NCI-H1436 treated with DMSO at 0.1 percent for 48 hours (cell line): ENCODE measurements at regions not wholly inside any gene's neighbourhood (a gene's known extent, or its start where the extent isn't known, plus 50 kb on each side); places are given as distances from the start of the nearest gene placed in this dataset.

Experiments
- DNase-seq: peaks from one replicate; lab custom pipeline; 2025; lab: John Stamatoyannopoulos, UW

DNA sequence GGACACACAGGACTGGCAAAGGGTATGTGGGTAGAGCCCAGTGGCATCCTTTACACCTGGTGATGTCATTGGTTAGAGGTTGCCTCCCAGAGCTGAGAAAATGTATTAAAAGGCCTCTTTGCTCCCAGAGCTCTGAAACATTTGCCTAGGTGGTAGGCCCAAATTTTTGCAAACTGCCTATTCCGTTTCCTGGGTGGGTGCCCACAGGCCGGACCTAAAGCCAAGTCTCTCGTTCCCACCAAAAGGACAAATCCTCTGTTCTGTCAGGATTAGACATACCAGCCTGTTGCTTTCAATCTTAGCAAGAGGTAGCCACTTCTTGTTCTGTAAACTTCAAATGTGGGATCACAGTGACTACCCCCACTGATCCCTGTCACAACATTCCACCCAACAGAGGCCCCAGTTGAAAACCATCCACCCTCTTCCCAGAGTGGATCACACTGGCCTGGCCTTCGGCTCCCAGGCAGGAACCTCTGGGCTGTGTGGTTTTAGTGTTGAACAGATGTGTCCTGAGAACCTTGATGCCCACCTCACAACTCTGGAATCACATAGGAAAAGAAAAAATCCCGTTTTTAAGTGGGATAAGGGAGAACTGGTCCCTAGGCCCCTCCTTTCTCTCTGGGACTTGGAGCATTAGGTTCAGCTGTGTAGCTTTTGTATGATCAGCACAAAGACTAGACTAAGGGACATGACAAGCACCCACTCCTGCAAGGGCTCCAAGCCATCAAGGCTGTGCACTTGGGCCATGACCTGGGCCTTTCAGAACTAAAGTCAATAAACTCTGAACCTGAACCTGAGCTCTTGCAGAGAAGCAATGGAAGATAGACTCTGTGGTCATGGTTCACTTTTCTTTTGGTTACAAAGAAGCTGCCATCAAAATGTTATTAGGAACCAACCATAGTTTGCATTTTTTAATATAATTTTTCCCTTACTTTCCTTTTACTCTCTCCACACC is 211.3 kb downstream of the CYP26B1 start:
- no peak for DNase-seq

DNA sequence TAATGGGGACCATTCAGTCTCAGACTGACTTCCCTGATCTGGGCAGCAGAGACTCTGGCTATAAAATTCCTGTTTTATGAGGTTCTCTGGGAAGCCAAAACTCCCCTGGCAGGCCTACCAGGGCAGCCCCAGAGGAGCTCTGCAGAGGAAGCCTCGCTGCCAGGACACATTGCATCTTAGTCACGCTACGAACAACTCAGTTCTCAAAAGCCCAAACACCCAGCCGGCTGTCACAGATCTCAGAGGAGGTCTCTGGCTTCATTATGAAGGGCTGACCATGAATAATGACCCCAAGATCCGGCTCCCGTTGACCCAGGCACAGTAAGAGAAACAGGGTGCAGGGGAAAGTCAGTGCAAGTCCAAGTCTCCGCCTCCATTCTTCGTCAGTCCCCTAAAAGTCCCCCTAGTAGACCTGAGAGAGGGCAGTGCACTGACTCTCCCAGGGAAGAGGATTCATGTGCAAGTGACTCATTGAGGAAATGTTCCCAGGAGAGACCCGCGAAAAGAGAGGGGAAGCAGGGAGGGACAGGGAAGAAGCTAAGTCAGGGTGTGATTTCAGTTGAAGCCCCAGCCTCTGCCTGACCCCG is 212.3 kb downstream of the CYP26B1 start:
- DNase-seq: no peak

DNA sequence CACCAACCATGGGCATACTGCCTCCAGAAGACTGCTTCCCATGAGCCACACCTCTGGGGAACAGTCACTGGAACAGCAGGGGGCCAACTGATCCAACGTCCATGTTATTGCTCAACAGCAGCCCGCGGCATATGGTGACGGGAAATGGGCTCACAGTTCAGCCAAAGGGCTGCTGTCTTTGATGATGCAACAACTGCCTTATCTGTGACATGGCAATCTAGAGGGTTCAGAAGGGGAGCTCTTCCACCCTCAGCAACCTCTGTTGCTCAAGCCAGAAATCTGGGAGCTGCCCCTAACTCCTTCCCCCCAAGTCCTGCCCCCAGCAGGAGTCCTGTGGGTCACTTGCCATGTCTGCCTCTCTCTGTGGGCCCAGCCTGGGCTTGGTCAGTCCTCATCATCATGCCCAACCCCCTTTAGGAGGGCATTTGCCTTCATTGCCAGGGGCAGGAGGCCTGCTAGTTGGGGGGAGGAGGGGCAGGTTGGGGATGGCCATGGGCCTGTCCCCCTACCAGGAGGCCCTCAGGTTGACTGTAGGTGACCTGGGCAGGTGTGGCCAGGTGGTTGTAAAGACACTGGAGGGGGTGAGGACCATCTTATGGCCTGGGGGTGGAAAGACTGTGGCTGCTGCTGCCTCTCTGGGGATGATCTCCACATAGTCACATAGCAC is 212.9 kb downstream of the CYP26B1 start:
- DNase-seq: no peak

DNA sequence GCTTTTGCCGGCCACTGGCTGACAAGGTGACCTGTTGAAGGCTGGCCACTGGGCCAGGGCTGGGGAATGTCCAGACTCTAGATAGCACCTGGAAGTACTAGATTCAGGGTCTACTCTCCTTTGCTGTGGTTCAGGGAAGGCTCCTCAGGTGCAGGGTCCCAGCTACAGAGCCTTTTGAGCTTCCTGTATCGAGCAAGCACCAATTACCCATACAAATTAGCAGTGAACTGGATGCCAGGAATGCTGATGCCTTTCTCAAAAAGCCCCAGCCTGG is 213.4 kb downstream of the CYP26B1 start:
- DNase-seq: no peak

DNA sequence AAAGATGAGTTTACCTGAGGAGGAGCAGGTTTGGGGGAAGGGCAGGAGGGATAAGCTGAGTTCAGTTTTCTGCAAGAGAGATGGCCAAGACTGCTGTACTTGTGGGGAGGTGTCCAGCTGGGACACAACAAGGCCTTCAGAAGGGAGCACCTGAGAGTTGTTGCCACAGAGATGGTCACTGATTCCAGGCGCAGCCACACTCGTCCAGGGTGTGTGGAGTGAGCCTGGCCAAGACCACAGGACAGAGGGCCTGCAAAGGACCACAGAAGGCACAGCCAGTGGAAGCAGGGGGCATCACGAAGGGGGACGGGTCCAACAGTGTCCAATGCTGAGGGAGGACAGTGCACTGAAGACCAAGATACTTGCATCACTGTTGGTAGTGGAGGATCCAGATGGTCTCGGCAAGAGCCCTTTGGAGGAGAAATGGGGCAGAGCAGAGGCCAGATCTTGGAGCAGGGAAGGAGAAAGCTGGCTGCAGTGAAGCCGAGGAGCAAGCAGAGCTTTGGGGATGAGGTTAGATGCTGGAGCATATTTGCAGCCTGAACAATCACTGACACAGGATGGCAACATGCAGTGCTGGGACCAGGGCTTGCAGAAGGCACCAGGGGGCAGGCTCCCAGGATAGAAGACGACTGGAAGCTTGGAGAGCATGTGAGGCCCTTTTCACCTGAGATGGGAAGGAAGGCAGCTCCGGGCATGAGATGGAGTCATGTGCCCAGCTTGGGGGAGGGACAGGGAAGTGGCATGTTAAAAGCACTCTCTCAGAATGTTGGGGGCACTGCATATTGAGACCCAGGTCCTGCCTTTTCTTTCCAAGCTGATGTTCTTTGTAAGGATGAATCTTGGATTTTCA is 214.0 kb downstream of the CYP26B1 start:
- no peak for DNase-seq

DNA sequence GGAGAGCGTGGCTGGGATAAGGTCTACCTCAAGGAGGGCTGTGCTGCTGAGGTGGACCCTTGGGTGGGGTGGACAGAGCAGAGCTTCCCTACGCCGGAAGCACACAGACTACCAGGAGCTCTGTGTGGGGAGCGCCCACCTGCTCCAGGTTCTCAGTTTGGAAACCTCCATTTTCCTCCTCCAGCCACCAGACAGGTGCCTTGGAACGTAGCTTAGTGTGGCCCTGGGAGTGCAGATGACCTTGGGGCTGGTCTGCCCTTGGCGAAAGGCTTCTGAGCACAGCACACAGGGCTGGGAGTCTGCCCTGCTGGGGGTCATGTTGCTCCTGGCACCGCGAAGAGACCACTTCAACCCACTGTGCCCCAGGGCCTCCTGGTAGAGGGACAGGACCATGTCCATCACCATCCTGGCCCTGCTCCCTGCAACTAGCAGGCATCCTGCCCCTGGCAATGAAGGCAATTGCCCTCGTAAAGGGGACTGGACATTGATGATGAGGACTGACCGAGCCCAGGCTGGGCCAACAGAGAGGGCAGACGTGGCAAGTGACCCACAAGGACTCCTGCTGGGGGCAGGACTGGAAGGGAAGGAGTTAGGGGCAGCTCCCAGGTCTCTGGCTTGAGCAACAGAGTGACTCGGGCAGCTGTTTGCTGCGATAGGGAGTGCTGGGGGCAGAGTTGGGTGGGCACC is 214.7 kb downstream of the CYP26B1 start:
- no peak for DNase-seq

DNA sequence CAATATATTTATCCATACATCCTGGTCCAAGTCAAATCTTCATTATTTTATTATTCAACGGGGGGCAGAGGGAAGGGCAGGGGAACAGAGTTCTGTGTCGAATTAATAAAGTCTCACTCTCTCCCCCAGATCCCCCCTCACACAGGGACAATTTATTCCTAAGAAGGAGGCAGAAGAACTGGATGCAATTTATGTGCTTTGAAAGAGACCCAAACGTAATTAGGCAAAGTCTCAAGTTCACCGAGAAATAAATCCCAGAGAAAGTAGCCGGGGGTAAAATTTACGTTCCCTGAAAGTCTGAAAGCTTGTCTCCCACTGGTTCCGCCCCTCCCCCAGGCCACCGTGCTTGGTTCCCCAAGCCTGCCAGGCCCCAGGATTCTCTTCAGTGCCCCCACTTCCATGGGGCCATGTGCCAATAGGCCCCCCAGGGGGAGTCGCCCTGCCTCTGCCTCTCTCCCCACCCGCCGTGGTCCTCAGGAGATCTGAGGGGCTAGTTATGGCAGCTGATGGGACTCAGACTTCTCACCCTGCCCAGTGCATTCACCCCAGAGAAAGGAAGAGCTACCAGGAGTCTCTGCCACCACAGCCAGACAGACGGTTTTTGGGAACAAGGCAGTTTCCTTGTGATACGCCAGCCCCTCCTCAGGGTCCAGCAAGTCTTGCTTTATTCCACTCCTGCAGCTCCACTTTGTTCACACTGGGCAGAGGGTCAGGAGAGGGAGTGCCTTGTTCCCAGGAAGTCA is 215.5 kb downstream of the CYP26B1 start:
- no peak for DNase-seq

DNA sequence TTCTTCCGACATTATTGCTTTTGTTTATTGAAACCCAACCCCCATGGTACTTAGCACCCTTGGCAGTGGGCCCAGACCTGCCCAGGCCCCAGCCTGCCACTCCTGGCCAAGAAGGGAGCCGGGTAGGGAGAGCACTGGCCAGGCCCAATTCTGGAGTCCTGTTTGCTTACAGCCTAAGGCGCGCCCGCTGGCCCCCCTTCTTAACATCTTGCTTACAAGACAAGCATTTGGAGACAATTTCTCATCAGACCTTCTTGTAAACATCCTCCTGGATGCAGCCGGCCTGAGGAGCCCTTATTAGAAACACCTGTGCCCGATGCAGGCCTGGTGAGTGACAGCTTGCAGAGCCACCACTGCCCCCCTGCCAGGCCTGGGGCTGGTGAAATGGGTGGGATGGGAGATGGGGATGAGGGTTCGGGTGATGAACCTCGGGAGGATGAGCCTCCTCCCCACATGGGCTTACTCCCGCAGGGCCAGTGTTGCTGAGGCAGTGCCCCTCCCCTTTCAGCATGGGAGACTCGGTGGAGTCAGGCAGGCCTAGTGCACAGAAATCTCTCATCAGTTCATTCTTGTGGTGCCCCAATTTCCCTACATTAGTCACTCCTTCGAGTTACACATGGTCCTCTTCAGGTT is 217.5 kb downstream of the CYP26B1 start:
- DNase-seq: peak; percentile 5

DNA sequence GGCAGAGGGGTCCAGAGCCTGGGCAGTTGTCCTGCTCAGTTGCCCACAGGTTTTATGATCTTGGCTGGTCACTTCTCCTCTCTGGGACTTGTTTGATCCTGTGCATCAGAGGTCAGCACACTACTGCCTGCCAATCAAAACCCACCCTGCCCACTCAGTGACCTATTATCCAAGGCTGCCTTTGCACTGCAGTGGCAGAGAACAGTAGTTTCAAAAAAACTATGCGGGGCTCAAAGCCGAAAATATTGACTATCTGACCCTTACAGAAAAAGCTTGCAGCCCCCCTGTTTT is 218.2 kb downstream of the CYP26B1 start:
- no peak for DNase-seq

DNA sequence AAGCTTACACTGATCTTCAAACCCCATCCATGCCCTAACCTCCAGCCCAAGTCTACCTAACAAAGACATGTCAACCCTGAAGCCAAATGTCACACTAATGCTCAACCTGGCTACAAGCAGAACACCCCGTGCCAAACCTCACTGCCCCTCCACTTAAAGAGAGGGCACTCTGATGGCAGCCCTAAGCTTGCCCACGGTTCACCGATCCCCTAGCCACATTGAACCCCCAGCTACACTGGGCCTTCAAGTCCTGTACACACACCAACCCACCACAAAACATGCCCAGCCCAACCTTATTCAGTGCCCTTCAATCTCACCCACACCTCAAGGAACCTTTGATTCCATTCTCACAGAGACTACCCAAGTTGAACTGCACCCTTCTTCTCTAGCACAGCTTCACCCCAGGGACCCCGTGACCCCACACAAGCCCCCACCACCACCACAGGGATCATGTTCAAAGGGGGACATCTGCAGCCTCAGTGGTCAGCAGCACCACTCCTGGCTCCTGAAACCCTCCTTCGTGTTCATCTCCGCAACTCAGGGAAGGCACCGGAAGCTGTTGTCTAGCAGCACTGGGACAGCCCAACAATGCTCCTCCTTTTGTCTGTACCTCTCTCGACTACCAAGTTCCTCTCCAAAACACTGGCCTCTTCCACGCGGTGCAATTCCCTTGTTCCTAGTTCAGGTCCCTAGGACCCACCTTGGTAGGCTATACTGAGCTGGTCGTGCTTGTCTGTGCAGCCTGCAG is 218.8 kb downstream of the CYP26B1 start:
- DNase-seq: no peak

DNA sequence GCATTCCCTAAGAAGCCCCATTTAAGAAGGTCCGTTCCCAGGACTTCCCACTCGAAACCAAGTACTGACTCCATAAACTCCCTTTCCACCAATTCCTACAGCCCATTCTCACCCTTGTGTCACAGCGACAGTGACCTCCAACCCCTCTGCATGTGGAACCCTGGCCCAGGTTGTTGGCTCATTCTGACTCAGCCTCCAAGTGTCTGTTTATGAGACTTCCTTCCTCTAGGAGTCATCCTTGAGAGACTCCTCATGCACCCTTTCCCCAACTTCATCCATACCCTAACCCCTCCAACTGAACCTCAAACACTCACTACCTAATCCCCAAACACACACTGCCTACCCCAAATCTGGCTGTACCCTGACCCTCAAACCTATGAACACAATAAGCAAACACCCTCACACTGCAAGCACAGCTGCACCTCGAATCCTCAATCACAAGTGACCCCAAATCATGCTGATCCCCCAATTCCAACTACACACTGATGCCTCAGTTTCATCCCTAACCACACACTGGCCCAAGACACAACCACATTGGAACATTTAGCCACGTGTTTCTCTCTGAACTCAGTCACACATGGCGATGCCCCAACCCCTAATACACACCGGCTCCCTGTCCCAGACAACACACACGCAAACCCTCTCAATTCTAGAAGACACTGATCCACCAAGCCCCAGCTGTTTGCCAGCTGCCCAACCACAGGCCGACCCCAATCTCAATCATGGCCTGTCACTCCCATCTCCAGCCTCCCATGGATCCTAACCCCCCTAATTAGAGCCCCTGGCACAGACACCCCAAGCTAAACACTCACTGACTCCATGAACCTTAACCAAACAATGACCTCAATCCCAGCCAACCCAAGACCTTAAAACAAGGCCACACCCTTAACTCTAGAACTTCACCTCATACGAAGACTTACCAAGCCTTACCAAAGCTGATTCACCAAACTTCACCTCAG is 219.6 kb downstream of the CYP26B1 start:
- no peak for DNase-seq

DNA sequence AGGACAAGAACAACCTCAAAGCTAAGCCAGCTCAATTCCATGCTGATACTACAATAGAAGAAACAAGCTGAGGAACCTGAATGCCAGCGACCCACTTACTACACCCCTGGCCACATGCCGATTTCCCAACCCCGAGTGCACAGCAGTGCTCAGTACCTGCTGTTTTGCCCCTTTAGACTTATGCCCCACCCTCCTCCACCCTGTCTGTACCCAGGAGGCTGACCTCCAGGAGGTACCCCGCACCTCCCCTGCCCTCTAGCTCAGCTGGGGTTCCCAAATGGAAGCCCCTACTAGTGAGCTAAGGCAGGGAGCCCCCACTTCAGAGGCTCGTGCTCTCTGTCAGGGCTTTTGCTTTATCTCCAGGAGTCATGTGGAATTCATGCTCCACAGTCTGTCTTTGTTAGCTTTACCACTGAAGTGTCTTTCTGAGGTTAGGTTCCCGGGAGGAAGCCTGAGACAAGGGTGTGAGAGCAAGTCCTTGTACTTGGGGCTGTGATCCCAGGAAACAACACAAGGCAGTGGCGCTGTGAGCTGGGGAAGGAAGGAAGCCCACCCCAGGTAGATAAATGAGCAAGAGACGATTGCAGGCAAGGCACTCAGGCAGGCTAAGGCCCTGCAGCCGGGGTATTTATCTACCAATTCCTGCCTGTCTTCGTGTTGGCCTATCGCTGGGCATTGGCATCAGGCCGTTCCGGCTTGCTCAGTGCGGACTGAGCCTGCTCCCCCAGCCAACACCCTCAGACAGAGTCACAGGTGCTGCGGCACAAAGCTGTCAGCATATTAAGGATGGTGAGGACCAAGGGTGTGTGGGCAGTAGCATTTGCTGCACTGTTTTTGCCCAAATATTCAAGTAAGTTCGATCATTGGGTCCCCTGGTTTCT is 220.5 kb downstream of the CYP26B1 start:
- no peak for DNase-seq

DNA sequence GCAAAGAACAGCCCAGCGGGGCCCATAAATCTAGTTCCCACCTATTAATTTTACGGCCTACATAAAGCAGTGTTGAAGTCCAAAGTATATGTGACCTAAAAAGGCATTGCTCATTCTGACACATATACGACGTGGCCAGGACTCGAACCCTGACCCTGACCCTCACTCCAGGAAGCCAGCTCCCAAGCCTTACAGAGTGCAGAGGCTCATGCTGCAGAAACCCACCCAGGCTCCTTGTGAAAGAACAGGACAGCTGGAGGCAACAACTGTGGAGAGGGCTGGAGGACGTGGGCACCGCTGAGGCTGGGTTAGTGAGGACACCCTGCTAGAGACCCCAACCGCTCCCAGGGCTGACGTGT is 221.6 kb downstream of the CYP26B1 start:
- no peak for DNase-seq

DNA sequence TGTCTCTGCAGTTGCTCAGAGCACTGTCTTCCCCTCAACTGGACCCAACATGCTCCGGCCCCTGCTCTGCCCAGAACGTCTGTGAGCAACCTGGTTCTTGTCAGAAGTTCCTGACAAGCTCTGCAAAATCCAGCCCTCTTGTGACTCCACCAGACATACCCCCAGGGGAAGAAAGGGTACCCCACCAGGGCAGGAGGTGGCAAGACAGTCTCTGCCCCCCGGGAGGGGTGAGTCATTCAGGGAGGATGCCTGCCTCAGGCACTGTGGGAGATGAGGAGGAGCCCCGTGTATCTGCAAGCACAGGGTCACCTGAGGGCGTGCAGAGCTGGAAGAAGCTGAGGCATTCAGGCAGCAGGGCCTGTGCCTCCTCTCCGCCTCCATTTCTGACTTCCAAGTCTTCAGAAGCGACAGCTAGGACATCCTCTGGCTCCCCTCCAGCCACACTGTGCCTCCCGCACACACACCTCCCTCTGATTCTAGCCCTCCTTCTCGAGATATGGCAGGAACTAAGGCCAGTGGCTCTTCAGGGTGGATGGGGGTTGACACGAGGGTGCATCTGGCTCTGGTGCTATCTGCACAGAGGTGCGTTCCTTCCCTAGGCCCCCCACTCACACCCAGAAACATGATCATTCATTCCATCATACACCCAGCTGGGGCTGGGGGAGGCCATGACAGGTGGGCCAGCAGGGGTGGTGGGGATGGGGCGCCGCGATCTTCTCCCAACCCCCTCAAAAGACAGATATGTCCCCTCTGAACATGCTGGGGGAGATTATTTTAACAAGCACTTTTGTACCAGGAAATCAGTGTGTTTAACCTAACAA is 222.2 kb downstream of the CYP26B1 start:
- no peak for DNase-seq

DNA sequence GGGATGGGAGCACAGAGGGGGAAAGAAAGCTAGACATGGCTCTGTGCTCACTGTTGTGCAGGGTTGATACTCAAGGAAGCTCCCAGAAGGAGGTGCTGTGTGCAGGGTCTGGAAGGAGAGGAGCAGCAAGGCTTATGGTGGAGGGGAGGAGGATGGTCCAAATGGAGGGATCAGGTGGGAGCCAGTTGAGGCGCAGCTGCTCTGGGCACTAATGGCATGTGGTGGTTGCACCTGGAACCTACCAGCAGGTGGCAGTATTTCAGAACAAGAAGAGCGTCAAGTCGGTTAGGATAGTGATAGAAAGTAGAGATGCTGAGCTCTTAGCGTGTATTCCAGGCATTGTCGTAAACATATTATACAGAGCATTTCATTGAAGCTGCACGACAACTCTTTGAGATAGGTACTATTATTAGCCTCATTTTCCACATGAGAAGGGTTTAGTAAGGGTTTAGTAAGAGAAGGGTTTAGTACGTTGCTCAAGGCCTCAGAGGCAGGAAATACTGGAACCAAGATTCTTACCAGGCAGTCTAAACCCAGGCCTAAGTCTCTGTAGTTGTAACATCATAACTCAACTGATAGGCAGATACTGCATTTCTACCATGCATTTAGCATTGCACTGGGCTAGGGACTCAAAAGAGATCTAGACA is 223.7 kb downstream of the CYP26B1 start:
- peak; percentile 28 for DNase-seq

DNA sequence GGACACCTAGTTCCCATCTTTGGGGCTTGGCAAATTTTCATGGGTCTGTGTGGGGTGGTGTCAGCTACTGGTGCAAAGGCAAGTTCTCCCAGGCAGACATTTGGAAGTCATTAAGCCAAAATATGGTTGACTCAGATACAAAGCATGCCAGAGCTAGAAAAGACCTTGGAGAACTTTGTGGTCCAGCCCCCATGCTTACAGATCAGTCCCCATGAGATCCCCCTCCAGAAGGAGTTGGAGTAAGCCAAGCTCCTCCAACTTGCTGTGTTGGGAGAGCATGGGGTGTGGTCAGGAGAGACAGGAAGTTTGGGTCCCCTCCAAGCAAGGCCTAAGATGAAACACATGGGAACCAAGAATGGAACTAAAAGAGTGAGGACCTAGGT is 224.5 kb downstream of the CYP26B1 start:
- DNase-seq: no peak
